NCI-H774 (cell line): ENCODE measurements at regions not wholly inside any gene's neighbourhood (a gene's known extent, or its start where the extent isn't known, plus 50 kb on each side); places are given as distances from the start of the nearest gene placed in this dataset.
"Not testable (repeated sequence)": the region's sequence is repeated elsewhere in the genome, so short reads cannot be mapped to it uniquely, and the experiment has no call there.

ENCODE experiments used
- DNase-seq: peaks from one replicate; lab custom pipeline; 2025; lab: John Stamatoyannopoulos, UW

DNA sequence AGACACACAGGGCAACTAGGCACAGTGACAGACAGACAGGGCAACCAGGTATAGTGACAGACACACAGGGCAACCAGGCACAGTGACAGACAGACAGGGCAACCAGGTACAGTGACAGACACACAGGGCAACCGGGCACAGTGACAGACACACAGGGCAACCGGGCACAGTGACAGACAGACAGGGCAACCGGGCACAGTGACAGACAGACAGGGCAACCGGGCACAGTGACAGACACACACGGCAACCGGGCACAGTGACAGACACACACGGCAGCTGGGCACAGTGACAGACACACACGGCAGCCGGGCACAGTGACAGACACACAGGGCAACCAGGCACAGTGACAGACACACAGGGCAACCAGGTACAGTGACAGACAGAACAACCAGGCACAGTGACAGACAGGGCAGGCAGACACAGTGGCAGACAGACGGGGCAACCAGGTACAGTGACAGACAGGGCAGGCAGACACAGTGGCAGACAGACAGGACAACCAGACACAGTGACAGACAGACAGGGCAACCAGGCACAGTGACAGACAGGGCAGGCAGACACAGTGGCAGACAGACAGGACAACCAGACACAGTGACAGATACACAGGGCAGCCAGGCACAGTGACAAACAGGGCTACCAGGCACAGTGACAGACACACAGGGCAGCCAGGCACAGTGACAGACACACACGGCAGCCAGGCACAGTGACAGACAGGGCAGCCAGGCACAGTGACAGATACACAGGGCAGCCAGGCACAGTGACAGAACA is 64.7 kb upstream of the RAB6C start:
- DNase-seq: no peak

DNA sequence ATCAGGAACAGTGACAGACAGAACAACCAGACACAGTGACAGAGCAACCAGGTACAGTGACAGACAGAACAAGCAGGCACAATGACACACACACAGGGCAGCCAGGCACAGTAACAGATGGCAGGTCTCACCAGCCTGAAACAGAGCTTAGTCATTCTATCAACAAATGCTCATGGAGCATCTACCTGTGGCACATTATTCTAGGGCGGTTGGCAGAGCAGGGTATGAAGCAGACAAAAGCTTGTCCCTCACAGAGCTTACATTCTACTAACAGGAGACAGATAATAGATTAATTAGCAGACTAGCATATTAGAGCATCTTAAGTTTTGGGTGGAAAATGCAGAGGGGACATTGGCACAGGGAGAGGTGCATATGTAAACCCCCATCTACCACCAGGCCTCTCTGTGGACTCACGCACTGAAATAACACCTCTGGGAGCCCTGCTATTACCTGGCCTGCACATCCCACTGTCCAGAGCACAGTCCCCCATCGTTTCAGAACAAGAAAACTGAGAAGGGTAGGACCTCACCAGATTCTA is 64.1 kb upstream of the RAB6C start:
- DNase-seq: no peak

DNA sequence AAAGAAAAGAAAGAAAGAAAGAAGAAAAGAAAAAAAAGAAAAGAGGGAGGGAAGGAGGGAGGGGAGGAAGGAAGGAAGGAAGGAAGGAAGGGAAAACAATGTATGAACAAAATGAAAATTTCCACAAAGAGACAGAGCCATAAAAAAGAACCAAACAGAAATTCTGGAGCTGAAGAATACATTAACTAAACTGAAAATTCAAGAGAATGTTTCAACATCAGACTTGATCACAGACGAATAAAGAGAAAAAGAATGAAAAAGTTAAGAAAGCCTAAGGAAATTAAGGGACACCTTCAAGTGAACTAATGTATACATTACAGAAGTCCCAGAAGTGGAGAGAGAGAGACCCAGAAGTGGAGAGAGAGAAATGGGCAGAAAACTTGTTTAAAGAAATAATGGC is 60.9 kb upstream of the RAB6C start:
- no peak for DNase-seq

DNA sequence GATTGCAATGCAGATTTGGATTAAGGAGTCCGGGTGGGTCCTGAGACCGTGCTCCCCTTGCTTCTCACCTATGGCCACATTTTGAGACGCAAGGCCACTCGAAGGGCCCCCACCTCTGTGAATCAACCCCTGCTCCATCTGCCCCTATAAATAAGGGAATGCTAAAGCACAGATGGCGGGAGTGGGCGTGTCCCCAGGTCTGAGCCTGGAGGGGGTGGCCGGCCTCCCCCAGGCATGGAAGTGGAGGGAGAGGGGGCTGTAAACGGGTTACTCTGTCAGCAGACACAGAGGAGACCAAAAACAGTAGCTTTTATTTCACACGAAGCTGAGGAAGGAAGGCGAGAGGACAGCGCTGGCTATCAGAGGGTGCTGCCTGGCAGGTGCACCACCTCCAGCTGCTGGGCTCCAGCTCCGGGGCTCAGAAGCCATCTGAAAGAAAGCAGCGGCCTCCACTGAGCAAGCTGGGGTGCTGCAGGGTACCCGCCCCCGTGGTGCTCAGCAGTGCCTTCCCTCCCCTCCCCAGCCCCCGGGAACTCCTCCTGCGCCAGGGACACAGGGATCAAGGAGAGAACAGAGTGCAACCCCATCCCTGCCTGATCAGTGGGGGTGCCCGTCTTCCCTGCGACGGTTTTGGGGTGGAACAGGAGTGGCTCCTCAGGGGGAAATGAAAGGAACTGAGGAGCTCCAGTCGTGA is 56.7 kb upstream of the RAB6C start:
- no peak for DNase-seq

DNA sequence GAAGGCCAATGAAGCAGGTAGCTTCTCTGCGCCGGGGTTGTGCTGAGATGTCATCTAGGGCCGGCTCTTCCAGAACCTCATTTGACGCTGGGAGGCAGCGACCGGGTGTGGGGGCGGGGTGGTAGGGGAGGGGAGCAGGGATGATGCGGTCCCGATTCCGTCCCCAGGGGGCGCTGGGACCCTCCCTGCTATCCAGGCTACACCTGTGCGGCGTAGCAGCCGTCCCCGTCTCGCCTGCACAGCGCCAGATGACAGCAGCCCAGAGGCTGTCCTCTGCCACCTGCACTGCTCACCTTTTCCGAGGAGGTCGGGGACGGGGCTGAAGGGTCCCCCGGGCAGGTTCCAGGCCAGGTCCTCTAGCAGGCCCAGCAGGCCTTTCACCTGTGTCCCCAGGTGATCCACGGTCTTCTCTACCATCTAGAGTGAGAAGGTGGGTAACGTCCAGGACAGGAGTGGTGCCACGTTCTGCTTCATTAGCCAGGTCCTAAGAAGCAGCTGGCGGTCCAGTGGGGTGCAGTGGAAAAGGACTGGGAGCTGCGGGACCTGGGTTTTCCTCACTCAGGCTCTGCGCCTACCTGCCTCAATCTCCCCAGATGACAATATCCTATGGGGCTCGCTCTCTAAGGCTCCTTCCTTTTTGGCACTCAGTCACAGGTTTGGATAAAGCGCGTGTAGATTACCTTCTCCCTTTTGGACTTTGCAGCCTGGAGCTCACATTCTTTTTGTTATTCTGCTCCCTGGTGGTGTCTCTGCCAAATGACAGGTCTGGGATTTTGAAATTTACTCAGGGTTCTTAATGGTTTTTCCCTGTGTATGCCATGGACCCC is 56.0 kb upstream of the RAB6C start:
- DNase-seq: peak; percentile 20

DNA sequence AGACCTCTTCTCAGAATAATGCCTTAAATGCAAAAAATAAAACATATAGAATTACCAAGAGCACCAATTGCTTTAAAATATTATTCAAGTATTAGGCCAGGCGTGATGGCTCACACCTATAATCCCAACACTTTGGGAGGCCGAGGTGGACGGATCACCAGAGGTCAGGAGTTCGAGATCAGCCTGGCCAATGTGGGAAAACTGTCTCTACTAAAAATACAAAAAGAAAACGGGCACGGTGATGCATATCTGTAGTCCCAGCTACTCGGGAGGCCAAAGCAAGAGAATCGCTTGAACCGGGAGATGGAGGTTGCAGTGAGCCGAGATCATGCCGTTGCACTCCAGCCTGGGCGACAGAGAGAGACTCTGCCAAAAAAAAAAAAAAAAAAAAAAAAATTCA is 55.4 kb upstream of the RAB6C start:
- DNase-seq: not testable (repeated sequence)

DNA sequence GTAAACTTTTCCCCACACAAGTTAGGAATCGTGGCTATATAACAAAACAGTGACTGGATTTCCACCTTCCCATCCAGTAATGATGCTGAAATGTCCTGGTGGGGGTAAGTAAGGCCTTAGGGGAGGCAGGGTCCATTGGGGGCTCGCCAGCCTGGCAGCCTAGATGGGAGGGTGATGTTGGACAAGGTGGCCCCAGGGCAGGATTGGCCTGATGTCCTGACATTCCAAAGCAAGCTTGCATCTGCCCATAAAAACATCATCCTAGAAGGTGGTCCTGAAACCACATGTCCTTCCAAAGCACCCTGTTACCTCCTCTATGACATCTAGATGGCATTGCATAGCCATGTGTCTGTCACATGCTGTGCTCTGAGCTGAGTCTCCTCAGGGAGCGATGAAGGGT is 54.1 kb upstream of the RAB6C start:
- no peak for DNase-seq

DNA sequence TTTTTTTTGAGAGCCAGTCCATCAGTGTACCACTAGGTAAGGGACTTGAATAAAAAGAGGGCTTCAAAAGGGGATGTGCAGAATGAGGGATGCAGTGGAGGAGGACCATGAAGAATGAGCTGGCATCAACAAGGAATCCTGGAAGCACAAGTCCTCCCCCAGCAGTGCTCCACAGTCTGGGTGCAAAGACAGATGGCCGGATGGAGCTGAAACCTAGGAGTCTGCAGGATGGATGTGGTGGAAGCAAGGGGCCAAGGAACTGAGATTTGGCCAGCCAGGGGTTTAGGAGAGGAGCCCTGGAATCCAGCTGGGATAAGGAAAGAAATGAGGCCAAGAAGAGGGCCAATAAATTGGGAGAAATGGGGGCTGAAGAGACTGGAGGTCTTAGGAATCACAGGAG is 51.8 kb upstream of the RAB6C start:
- DNase-seq: no peak

DNA sequence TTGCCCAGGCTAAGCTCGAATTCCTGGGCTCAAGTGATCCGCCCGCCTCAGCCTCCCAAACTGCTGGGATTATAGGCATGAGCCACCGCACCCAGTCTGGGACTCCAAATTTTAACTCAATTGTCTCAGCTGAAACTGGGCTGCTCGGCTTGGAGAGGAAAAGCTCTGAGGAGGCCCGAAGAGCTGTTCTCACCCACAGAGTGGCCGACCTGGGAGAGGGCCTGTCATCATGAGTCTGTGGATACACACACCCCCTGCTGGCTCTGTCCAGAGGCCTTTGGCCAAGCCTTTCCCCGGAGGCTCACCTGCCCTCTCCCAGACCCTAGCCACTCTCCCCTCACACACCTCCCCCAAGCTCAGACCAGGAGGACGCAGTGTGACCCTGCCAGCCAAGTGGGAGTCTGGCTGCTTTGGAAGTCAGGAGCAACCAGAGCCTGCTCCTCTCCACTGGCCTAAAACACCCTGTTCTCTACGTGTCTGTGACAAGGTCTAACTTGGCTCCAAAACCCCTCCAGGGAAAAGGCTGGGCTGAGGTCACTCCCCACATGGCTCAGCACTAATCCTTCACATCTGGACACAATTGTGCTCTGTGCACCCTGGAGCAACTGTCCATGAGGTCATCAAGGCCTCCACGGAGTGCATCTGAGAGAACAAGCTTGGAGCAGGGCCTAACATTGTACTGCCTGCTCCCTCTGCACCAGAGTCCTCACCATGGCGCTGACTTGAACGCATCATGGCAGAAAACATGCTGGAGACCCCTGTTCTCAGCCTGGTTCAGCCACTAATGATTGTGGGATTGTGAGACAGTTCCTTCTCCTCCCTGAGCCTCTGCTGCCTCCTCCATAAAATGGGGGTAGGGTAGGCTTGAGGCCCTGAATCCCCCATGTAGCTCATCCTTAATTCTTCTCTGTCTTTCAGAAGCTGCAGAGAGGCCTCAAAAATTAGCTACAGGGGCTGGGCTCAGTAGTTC is 49.9 kb upstream of the RAB6C start:
- DNase-seq: no peak
